GM21515 (cell line): ENCODE measurements at regions not wholly inside any gene's neighbourhood (a gene's known extent, or its start where the extent isn't known, plus 50 kb on each side); places are given as distances from the start of the nearest gene placed in this dataset.

ENCODE experiments used
- ATAC-seq: cut with Tn5 transposase; IDR thresholded peaks from one replicate; pipeline ENCODE4 v1.9.1; 2021; ENCODE audit not compliant: unreplicated experiment

GRCh38 chr5:93800988-93801811 is 59.8 kb upstream of the POU5F2 start:
- ATAC-seq = peak; percentile 81

GRCh38 chr5:93794954-93795353 is 53.6 kb upstream of the POU5F2 start:
- no peak for ATAC-seq

DNA sequence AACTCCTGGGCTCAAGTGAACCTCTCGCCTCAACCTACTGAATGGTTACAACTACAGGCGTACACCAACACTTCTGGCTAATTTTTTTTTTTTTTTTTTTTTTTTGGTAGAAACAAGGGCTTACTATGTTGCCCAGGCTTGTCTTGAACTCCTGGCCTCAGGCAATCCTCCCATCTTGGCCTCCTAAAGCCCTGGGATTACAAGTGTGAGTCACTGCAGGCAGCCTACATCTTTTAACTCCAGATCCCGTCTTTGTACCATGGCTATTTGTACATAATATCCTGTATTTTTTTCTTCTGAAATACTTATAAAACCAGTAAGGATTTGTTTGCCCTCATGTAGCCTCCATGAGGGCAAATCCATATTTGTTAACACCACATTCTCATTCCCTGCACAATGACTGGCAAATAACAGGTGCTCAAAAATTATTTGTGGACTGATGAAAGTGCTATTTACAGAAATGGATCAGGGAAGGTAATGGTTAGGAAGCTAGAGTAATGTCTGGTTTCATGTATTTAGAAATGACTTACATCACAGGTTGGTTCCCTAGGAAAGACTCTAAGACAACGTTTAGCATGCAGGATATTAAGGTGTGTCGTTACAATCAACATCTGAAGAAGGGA is 51.9 kb upstream of the POU5F2 start:
- no peak for ATAC-seq

DNA sequence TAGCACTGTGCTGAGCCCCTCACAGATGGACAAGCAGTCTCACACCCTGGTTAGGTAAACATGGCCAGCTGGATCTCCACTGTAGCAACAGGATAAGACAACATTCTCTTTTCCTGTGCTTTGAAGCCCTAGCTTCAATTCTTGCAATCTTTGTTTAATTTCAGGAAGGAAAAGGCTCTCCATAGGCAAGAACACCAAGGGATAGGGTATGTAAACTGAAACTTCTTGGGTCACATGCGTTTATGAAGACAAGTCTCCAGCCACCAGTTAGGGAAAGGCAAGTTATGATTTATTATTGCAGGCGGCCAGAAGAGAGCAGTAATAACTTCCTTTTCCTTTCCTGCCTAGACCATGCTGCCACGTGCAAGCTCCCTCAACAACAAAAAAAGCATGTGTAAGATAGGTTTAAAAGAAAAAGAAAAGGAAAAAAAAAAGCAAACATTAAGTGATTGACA is 50.1 kb upstream of the POU5F2 start:
- no peak for ATAC-seq
